ENCODE measurements at regions not wholly inside any gene's neighbourhood (a gene's known extent, or its start where the extent isn't known, plus 50 kb on each side); places are given as distances from the start of the nearest gene placed in this dataset.

- Histone ChIP-seq H3K9me3 (peaks cover 0 to 3% (median 0%) of the 10 kb centered on the region in 4 donors), H3K36me3 (no peaks in the 10 kb centered on the region), H3K4me3 (no peak overlapping the region), H3K27ac (no peak overlapping the region), H3K4me1 (no peaks in the 10 kb centered on the region), H3K27me3 (no peaks in the 10 kb centered on the region)
- intact Hi-C loops (cut with DNase I; ENCODE audit: low total_unique reads) = no loop called here
- WGBS, 5 donors = 46 to 56% (median 52%) methylated on average over 3 of the region's 3 CpGs
- DNase-seq = no peak
- TF ChIP-seq POLR2AphosphoS5 (IDR thresholded peaks at IDR 0.05) = no peak
- TF ChIP-seq EP300 (IDR thresholded peaks at IDR 0.05) = no peak
- TF ChIP-seq POLR2A (IDR thresholded peaks at IDR 0.05) = no peak
- no peak for TF ChIP-seq CTCF (IDR thresholded peaks at IDR 0.05)
Measured at GRCh38 chr2:185179743-185180142, 558.9 kb upstream of the FSIP2 start.

- intact Hi-C loops (cut with DNase I; ENCODE audit: low total_unique reads) = no loop called here
- TF ChIP-seq POLR2AphosphoS5 (IDR thresholded peaks at IDR 0.05) (no peak), EP300 (IDR thresholded peaks at IDR 0.05) (no peak), CTCF (IDR thresholded peaks at IDR 0.05) (no peak), POLR2A (IDR thresholded peaks at IDR 0.05) (no peak)
- Histone ChIP-seq H3K27me3 (no peaks in the 10 kb centered on the region), H3K4me3 (no peak overlapping the region), H3K9me3 (peaks cover 0 to 7% (median 0%) of the 10 kb centered on the region in 4 donors), H3K36me3 (no peaks in the 10 kb centered on the region), H3K4me1 (no peaks in the 10 kb centered on the region), H3K27ac (no peak overlapping the region)
- DNase-seq = no peak
- 77 to 87% (median 83%) methylated on average over 3 of the region's 3 CpGs for WGBS, 5 donors
Measured at GRCh38 chr2:185181901-185182300, 556.7 kb upstream of the FSIP2 start.

- Histone ChIP-seq H3K4me1 (no peaks in the 10 kb centered on the region), H3K36me3 (no peaks in the 10 kb centered on the region), H3K27ac (no peak overlapping the region), H3K9me3 (peaks cover 0 to 7% (median 0%) of the 10 kb centered on the region in 4 donors), H3K27me3 (no peaks in the 10 kb centered on the region), H3K4me3 (no peak overlapping the region)
- intact Hi-C loops (cut with DNase I; ENCODE audit: low total_unique reads) = no loop called here
- DNase-seq = no peak
- 55 to 98% (median 85%) methylated on average over 4 of the region's 4 CpGs for WGBS, 5 donors
- TF ChIP-seq EP300 (IDR thresholded peaks at IDR 0.05) (no peak), POLR2AphosphoS5 (IDR thresholded peaks at IDR 0.05) (no peak), CTCF (IDR thresholded peaks at IDR 0.05) (no peak), POLR2A (IDR thresholded peaks at IDR 0.05) (no peak)
Measured at GRCh38 chr2:185185044-185185443, 553.6 kb upstream of the FSIP2 start.

GRCh38 chr2:185187421-185187820, 551.2 kb upstream of the FSIP2 start:
- Histone ChIP-seq H3K27ac (no peak overlapping the region), H3K36me3 (no peaks in the 10 kb centered on the region), H3K9me3 (peaks cover 0 to 7% (median 6%) of the 10 kb centered on the region in 4 donors), H3K4me3 (no peak overlapping the region), H3K4me1 (no peaks in the 10 kb centered on the region), H3K27me3 (no peaks in the 10 kb centered on the region)
- intact Hi-C loops (cut with DNase I; ENCODE audit: low total_unique reads) = no loop called here
- no peak for DNase-seq
- 74 to 89% (median 81%) methylated on average over 3 of the region's 3 CpGs for WGBS, 5 donors
- TF ChIP-seq POLR2AphosphoS5 (IDR thresholded peaks at IDR 0.05) (no peak), POLR2A (IDR thresholded peaks at IDR 0.05) (no peak), CTCF (IDR thresholded peaks at IDR 0.05) (no peak), EP300 (IDR thresholded peaks at IDR 0.05) (no peak)

Data from stomach (tissue), 8 donors.